ENCODE measurements at regions not wholly inside any gene's neighbourhood (a gene's known extent, or its start where the extent isn't known, plus 50 kb on each side); places are given as distances from the start of the nearest gene placed in this dataset.

DNA sequence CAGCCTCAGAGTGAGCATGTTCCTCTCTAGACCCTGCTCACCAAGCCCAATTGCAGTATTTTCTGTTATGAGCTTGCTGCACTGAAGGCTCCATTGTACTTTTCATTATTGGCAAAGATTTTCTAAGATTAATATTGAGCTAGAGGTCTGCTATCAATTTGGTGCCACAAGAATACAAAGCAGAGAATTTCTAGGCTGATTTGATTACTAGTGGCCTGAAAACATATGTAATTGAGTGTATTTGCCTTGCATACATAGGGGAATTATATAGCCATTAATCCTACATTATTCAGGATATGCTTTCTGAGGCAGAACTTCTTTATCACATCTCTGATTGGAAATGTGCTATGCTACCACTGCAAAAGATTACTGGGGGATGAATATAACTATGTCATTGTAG, 322.9 kb upstream of the ZC3H12C start:
- Histone ChIP-seq H3K36me3 (ENCODE audit: insufficient read depth, low read length) (no peaks in the 10 kb centered on the region), H3K4me3 (ENCODE audit: low read length) (no peak overlapping the region), H3K4me1 (ENCODE audit: insufficient read depth, low read length) (no peaks in the 10 kb centered on the region), H3K27me3 (ENCODE audit: control insufficient read depth in 1 of 2, insufficient read depth in 2 of 2, low read length in 2 of 2) (no peaks in the 10 kb centered on the region), H3K9me3 (ENCODE audit: control insufficient read depth in 1 of 2, insufficient read depth in 1 of 2, low read length in 2 of 2) (peaks cover 0 to 3% of the 10 kb centered on the region in 2 experiments), H3K27ac (ENCODE audit: low read depth in 1 of 2, low read length in 2 of 2) (no peak overlapping the region)
- Mint-ChIP-seq H3K9me3 (no peaks in the 10 kb centered on the region), H3K27me3 (no peaks in the 10 kb centered on the region), H3K4me3 (no peak overlapping the region), H3K4me1 (ENCODE audit: low read depth) (no peaks in the 10 kb centered on the region), H3K27ac (no peak overlapping the region), H3K36me3 (ENCODE audit: low read depth) (no peaks in the 10 kb centered on the region)
- ATAC-seq (ENCODE audit: poor library complexity) (no peak), DNase-seq (no peak)
- POLR2A ChIA-PET: no interaction called here
- CTCF ChIA-PET: no interaction called here
- intact Hi-C loops (cut with DNase I, micrococcal nuclease): no loop called here
- no peak for TF ChIP-seq CTCF (IDR thresholded peaks at IDR 0.05)

GRCh38 chr11:109772892-109773291, 320.3 kb upstream of the ZC3H12C start:
- Mint-ChIP-seq H3K27me3 (no peaks in the 10 kb centered on the region), H3K4me3 (no peak overlapping the region), H3K9me3 (no peaks in the 10 kb centered on the region), H3K4me1 (ENCODE audit: low read depth) (no peaks in the 10 kb centered on the region), H3K36me3 (ENCODE audit: low read depth) (no peaks in the 10 kb centered on the region), H3K27ac (no peak overlapping the region)
- Histone ChIP-seq H3K36me3 (ENCODE audit: insufficient read depth, low read length) (no peaks in the 10 kb centered on the region), H3K9me3 (ENCODE audit: control insufficient read depth in 1 of 2, insufficient read depth in 1 of 2, low read length in 2 of 2) (peaks cover 0 to 3% of the 10 kb centered on the region in 2 experiments), H3K27ac (ENCODE audit: low read depth in 1 of 2, low read length in 2 of 2) (no peak overlapping the region), H3K27me3 (ENCODE audit: control insufficient read depth in 1 of 2, insufficient read depth in 2 of 2, low read length in 2 of 2) (no peaks in the 10 kb centered on the region), H3K4me3 (ENCODE audit: low read length) (no peak overlapping the region), H3K4me1 (ENCODE audit: insufficient read depth, low read length) (no peaks in the 10 kb centered on the region)
- intact Hi-C loops (cut with DNase I, micrococcal nuclease): no loop called here
- POLR2A ChIA-PET: no interaction called here
- no peak for TF ChIP-seq CTCF (IDR thresholded peaks at IDR 0.05)
- DNase-seq (no peak), ATAC-seq (ENCODE audit: poor library complexity) (no peak)
- CTCF ChIA-PET: no interaction called here

GRCh38 chr11:109775686-109776085, 317.5 kb upstream of the ZC3H12C start:
- no peaks in the 10 kb centered on the region for H3K9me3 Mint-ChIP-seq
- intact Hi-C loops (cut with DNase I, micrococcal nuclease): no loop called here
- no peaks in the 10 kb centered on the region for H3K9me3 ChIP-seq (ENCODE audit: control insufficient read depth in 1 of 2, insufficient read depth in 1 of 2, low read length in 2 of 2)
- H3K4me3 ChIP-seq (ENCODE audit: low read length): no peak overlapping the region
- DNase-seq (no peak), ATAC-seq (ENCODE audit: poor library complexity) (no peak)
- H3K4me1 ChIP-seq (ENCODE audit: insufficient read depth, low read length): no peaks in the 10 kb centered on the region
- no peak for TF ChIP-seq CTCF (IDR thresholded peaks at IDR 0.05)
- ChIA-PET POLR2A (no interaction called here), CTCF (no interaction called here)
- H3K36me3 Mint-ChIP-seq (ENCODE audit: low read depth): no peaks in the 10 kb centered on the region
- no peaks in the 10 kb centered on the region for H3K27me3 Mint-ChIP-seq
- H3K4me3 Mint-ChIP-seq: no peak overlapping the region
- H3K4me1 Mint-ChIP-seq (ENCODE audit: low read depth): no peaks in the 10 kb centered on the region
- no peaks in the 10 kb centered on the region for H3K36me3 ChIP-seq (ENCODE audit: insufficient read depth, low read length)
- H3K27ac Mint-ChIP-seq: no peak overlapping the region
- no peaks in the 10 kb centered on the region for H3K27me3 ChIP-seq (ENCODE audit: control insufficient read depth in 1 of 2, insufficient read depth in 2 of 2, low read length in 2 of 2)
- H3K27ac ChIP-seq (ENCODE audit: low read depth in 1 of 2, low read length in 2 of 2): no peak overlapping the region
